ENCODE measurements at regions not wholly inside any gene's neighbourhood (a gene's known extent, or its start where the extent isn't known, plus 50 kb on each side); places are given as distances from the start of the nearest gene placed in this dataset.

GRCh38 chr1:83741770-83742169, 257.2 kb downstream of the TTLL7 start:
- TF ChIP-seq TAF1 (IDR thresholded peaks at IDR 0.05; ENCODE audit: borderline replicate concordance, low read depth, low read length) = no peak
- no peak for TF ChIP-seq POLR2A (IDR thresholded peaks at IDR 0.05; ENCODE audit: low read depth, low read length)
- no peak for TF ChIP-seq POLR2AphosphoS5 (IDR thresholded peaks at IDR 0.05; ENCODE audit: low read depth, low read length)
